Astrocyte (in vitro differentiated cells and primary cell): ENCODE measurements at regions not wholly inside any gene's neighbourhood (a gene's known extent, or its start where the extent isn't known, plus 50 kb on each side); places are given as distances from the start of the nearest gene placed in this dataset.

Experiments
- DNase-seq: peaks from one replicate; pipeline ENCODE4 v3.0.0-alpha.2; 2010; ENCODE audit warnings: low read depth
- FAIRE-seq: peaks from 2 replicates; lab custom pipeline; 2011; peaks lifted over from hg19 to GRCh38; lab: Jason Lieb, UNC
- H2AFZ ChIP-seq: 2 replicates; pipeline ENCODE4 v1.6.0; 2012; ENCODE audit warnings: low read depth, low read length, inconsistent platforms
- H3K27ac ChIP-seq: 2 replicates; pipeline ENCODE4 v1.5.1; 2011; ENCODE audit warnings: low read depth, low read length, inconsistent platforms
- H3K27me3 ChIP-seq: 2 replicates; pipeline ENCODE4 v1.6.0; 2011; ENCODE audit warnings: low read length, inconsistent platforms; ENCODE audit not compliant: insufficient read depth
- H3K36me3 ChIP-seq: 2 replicates; pipeline ENCODE4 v1.5.1; 2011; ENCODE audit warnings: low read length, inconsistent platforms; ENCODE audit not compliant: insufficient read depth
- H3K4me1 ChIP-seq: 2 replicates; pipeline ENCODE4 v1.5.1; 2011; ENCODE audit warnings: low read length, inconsistent platforms; ENCODE audit not compliant: insufficient read depth
- H3K4me2 ChIP-seq: 2 replicates; pipeline ENCODE4 v1.6.0; 2012; ENCODE audit warnings: low read length, inconsistent platforms
- H3K4me3 ChIP-seq: 2 replicates; pipeline ENCODE4 v1.5.1; 2011; ENCODE audit warnings: low read depth, mild to moderate bottlenecking, low read length, inconsistent platforms; ENCODE audit not compliant: insufficient read depth
- H3K79me2 ChIP-seq: 2 replicates; pipeline ENCODE4 v1.6.0; 2012; ENCODE audit warnings: mild to moderate bottlenecking, low read length, inconsistent platforms; ENCODE audit not compliant: insufficient read depth
- H3K9ac ChIP-seq: 2 replicates; pipeline ENCODE4 v1.6.0; 2012; ENCODE audit warnings: mild to moderate bottlenecking, low read length, inconsistent platforms
- H3K9me3 ChIP-seq: 2 replicates; pipeline ENCODE4 v1.5.1; 2012; ENCODE audit warnings: low read depth, mild to moderate bottlenecking, low read length, inconsistent platforms; ENCODE audit not compliant: insufficient read depth
- H4K20me1 ChIP-seq: 2 replicates; pipeline ENCODE4 v1.6.0; 2012; ENCODE audit warnings: low read length, inconsistent platforms; ENCODE audit not compliant: insufficient read depth
- H3K27ac Mint-ChIP-seq: one replicate; pipeline ENCODE4 v1.8.0; 2021; ENCODE audit warnings: mild to moderate bottlenecking, mixed read lengths; ENCODE audit not compliant: unreplicated experiment
- H3K27me3 Mint-ChIP-seq: one replicate; pipeline ENCODE4 v1.8.0; 2021; ENCODE audit warnings: low read depth, mixed read lengths; ENCODE audit not compliant: unreplicated experiment
- H3K36me3 Mint-ChIP-seq: one replicate; pipeline ENCODE4 v1.8.0; 2021; ENCODE audit warnings: low read depth, mixed read lengths; ENCODE audit not compliant: unreplicated experiment
- H3K4me1 Mint-ChIP-seq: one replicate; pipeline ENCODE4 v1.8.0; 2021; ENCODE audit warnings: low read depth, mixed read lengths; ENCODE audit not compliant: unreplicated experiment
- H3K4me3 Mint-ChIP-seq: one replicate; pipeline ENCODE4 v1.8.0; 2021; ENCODE audit warnings: mild to moderate bottlenecking, moderate library complexity, mixed read lengths; ENCODE audit not compliant: unreplicated experiment
- H3K9me3 Mint-ChIP-seq: one replicate; pipeline ENCODE4 v1.8.0; 2021; ENCODE audit warnings: mild to moderate bottlenecking, mixed read lengths; ENCODE audit not compliant: unreplicated experiment
- EZH2 ChIP-seq: IDR thresholded peaks from 2 replicates; pipeline ENCODE4 v1.6.1; 2012; ENCODE audit warnings: mild to moderate bottlenecking, low read length, inconsistent platforms; ENCODE audit not compliant: insufficient read depth
- TF ChIP-seq, protein P1 (sequence below): IDR thresholded peaks from 2 replicates; pipeline ENCODE4 v1.5.1; 2011; ENCODE audit warnings: low read depth, mild to moderate bottlenecking, inconsistent platforms, low read length, moderate library complexity; ENCODE audit not compliant: insufficient read depth

DNA sequence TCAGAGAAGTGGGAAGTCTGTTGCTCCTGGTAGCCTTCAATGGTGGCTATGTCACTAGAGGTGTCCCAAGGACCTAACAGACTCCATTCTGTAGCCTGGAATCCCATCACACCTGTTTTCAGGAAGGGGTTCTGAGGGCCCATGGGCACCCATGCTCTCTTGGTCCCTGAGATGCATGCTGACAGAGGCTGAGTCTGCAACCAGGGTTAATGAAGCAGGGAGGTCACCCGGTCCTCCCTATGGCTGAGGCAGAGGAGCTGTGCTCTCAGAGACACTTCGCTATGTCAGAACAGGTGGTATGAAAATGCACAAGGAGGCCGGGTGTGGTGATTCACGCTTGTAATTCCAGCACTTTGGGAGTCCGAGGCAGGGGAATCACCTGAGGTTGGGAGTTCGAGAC is 452.1 kb downstream of the TCERG1L start:
- Mint-ChIP-seq H3K9me3 (peaks cover 18% of the 10 kb centered on the region), H3K27ac (no peak overlapping the region)

DNA sequence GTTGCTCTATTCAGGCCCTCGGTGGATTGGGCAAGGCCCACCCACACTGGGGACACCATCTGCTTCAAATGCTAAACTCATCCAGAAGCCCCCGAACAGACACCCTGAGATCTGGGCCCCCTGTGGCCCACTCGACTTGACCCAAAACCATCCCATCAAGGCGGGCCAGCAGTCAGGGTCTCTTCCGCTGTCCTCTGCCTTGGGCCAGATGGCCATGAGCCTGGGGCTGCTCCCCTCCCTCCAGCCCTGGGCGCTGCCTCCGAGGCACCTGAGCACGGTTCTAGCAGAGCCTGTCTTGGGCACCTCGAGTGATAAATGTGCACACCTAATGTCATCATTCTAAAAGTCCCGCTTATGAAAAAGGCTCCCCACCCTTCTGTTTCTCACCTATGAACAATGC is 449.4 kb downstream of the TCERG1L start:
- no peak overlapping the region for H2AFZ ChIP-seq
- H3K36me3 Mint-ChIP-seq, result no peaks in the 10 kb centered on the region
- peaks cover 13% of the 10 kb centered on the region for H3K9me3 Mint-ChIP-seq
- H4K20me1 ChIP-seq, result no peaks in the 10 kb centered on the region
- peaks cover 7% of the 10 kb centered on the region for H3K27me3 Mint-ChIP-seq
- no peaks in the 10 kb centered on the region for H3K79me2 ChIP-seq
- no peaks in the 10 kb centered on the region for H3K36me3 ChIP-seq
- FAIRE-seq, result no peak
- no peak overlapping the region for H3K4me3 Mint-ChIP-seq
- no peak for DNase-seq
- peaks cover 16% of the 10 kb centered on the region for H3K9me3 ChIP-seq
- H3K27ac Mint-ChIP-seq, result no peak overlapping the region
- TF ChIP-seq EZH2, result no peak
- TF ChIP-seq, protein P1, sequence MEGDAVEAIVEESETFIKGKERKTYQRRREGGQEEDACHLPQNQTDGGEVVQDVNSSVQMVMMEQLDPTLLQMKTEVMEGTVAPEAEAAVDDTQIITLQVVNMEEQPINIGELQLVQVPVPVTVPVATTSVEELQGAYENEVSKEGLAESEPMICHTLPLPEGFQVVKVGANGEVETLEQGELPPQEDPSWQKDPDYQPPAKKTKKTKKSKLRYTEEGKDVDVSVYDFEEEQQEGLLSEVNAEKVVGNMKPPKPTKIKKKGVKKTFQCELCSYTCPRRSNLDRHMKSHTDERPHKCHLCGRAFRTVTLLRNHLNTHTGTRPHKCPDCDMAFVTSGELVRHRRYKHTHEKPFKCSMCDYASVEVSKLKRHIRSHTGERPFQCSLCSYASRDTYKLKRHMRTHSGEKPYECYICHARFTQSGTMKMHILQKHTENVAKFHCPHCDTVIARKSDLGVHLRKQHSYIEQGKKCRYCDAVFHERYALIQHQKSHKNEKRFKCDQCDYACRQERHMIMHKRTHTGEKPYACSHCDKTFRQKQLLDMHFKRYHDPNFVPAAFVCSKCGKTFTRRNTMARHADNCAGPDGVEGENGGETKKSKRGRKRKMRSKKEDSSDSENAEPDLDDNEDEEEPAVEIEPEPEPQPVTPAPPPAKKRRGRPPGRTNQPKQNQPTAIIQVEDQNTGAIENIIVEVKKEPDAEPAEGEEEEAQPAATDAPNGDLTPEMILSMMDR, result no peak
- no peak overlapping the region for H3K9ac ChIP-seq
- no peak overlapping the region for H3K4me3 ChIP-seq
- no peaks in the 10 kb centered on the region for H3K27me3 ChIP-seq
- H3K4me2 ChIP-seq, result no peak overlapping the region
- no peaks in the 10 kb centered on the region for H3K4me1 Mint-ChIP-seq
- no peaks in the 10 kb centered on the region for H3K4me1 ChIP-seq
- H3K27ac ChIP-seq, result no peak overlapping the region

More for the DNA sequence above, 452.1 kb downstream of the TCERG1L start:
- Histone ChIP-seq H3K79me2 (no peaks in the 10 kb centered on the region), H3K4me2 (no peak overlapping the region), H4K20me1 (no peaks in the 10 kb centered on the region), H3K27me3 (no peaks in the 10 kb centered on the region), H3K9ac (no peak overlapping the region), H3K27ac (no peak overlapping the region), H3K4me3 (no peak overlapping the region), H3K4me1 (no peaks in the 10 kb centered on the region), H3K9me3 (peaks cover 16% of the 10 kb centered on the region), H2AFZ (no peak overlapping the region), H3K36me3 (no peaks in the 10 kb centered on the region)
- TF ChIP-seq, protein P1, result no peak
- no peak for TF ChIP-seq EZH2
- Mint-ChIP-seq H3K36me3 (no peaks in the 10 kb centered on the region), H3K4me3 (no peak overlapping the region), H3K4me1 (no peaks in the 10 kb centered on the region), H3K27me3 (peaks cover 6% of the 10 kb centered on the region)
- FAIRE-seq (no peak), DNase-seq (no peak)

DNA sequence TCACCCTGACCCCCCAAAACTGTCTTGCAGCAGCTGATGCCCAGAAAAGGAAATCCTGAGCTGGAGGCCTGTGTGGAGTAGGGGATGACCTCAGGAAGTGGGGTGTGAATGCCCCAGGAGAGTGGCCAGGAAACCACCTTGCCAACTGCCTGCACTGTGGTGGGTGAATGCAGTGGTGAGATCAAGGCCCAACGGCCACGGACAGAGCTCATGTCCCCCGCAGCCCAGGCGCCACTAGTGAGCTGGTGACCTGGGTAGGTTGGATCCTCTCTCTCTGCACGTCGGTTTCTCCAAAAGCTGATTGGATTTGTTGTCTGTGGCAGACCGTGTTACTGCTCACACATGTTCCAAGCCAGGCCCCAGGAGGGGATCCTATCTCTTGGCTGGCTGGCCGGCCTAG is 448.9 kb downstream of the TCERG1L start:
- no peaks in the 10 kb centered on the region for H3K36me3 Mint-ChIP-seq
- FAIRE-seq (no peak), DNase-seq (no peak)
- H3K27me3 ChIP-seq, result no peaks in the 10 kb centered on the region
- no peak overlapping the region for H3K27ac Mint-ChIP-seq
- no peak overlapping the region for H3K9ac ChIP-seq
- H2AFZ ChIP-seq, result no peak overlapping the region
- H3K9me3 ChIP-seq, result peaks cover 16% of the 10 kb centered on the region
- H3K4me3 Mint-ChIP-seq, result no peak overlapping the region
- peaks cover 12% of the 10 kb centered on the region for H3K9me3 Mint-ChIP-seq
- H3K4me3 ChIP-seq, result no peak overlapping the region
- H3K36me3 ChIP-seq, result no peaks in the 10 kb centered on the region
- no peaks in the 10 kb centered on the region for H3K4me1 ChIP-seq
- H3K27me3 Mint-ChIP-seq, result peaks cover 7% of the 10 kb centered on the region
- no peak overlapping the region for H3K27ac ChIP-seq
- no peaks in the 10 kb centered on the region for H3K79me2 ChIP-seq
- no peaks in the 10 kb centered on the region for H3K4me1 Mint-ChIP-seq
- H3K4me2 ChIP-seq, result no peak overlapping the region
- no peaks in the 10 kb centered on the region for H4K20me1 ChIP-seq
- no peak for TF ChIP-seq EZH2
- TF ChIP-seq, protein P1, result no peak
